ENCODE measurements at regions not wholly inside any gene's neighbourhood (a gene's known extent, or its start where the extent isn't known, plus 50 kb on each side); places are given as distances from the start of the nearest gene placed in this dataset.

DNA sequence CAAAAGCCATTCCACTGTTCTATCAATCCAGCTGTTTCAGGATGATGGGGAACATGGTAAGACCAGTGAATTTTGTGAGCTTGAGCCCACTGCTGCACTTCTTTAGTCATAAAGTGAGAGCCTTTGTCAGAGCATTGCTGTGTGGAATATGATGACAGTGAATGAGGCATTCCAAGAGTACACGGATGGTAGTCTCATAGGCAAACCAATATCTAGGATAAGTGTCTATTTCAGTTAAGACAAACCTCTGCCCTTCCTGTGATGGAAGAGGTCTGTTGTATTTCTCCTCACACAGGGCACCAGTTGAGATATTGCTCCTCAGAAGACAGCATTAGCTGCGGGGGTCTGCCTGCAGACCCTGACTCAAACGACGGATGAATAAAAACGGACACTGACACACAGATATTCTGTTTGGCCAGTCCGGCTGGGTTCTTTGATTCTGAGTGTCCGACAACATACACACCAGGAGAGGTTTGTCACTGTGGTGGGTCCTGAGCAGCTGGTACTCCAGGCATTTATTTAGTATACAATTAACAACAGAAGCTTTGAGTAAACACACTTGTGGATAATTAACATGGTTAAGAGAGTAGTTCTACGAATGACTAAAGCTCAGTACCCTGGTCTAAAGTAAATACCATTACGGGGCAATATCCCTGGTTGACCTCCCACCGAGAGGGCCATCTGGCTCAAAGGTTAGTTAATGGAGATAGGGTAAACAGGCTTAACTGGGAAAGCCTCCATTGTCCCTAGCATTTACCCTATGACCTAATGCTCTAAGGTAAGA lies 121.7 kb downstream of the ZNF280B start (continued):
- TF ChIP-seq, protein P1, sequence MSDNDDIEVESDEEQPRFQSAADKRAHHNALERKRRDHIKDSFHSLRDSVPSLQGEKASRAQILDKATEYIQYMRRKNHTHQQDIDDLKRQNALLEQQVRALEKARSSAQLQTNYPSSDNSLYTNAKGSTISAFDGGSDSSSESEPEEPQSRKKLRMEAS (IDR thresholded peaks at IDR 0.05): no peak
- TF ChIP-seq, protein P2, sequence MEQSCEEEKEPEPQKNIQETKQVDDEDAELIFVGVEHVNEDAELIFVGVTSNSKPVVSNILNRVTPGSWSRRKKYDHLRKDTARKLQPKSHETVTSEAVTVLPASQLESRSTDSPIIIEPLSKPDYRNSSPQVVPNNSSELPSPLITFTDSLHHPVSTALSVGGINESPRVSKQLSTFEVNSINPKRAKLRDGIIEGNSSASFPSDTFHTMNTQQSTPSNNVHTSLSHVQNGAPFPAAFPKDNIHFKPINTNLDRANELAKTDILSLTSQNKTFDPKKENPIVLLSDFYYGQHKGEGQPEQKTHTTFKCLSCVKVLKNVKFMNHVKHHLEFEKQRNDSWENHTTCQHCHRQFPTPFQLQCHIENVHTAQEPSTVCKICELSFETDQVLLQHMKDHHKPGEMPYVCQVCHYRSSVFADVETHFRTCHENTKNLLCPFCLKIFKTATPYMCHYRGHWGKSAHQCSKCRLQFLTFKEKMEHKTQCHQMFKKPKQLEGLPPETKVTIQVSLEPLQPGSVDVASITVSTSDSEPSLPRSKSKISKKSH (CRISPR knock-in tag; IDR thresholded peaks at IDR 0.05; ENCODE audit: borderline replicate concordance): no peak
- TF ChIP-seq ZNF775 (CRISPR knock-in tag; IDR thresholded peaks at IDR 0.05; ENCODE audit: borderline replicate concordance) (0 out of 2 replicates have a peak, but pooled peaks have one; percentile 18), NCOA2 (CRISPR knock-in tag; IDR thresholded peaks at IDR 0.05) (peak; percentile 94), KMT2B (CRISPR knock-in tag; IDR thresholded peaks at IDR 0.05) (no peak; the same call in 1 of the 2 replicates), ZFP36 (IDR thresholded peaks at IDR 0.05; ENCODE audit: borderline replicate concordance, low read depth, low read length, partially characterized antibody) (no peak), ELF4 (CRISPR knock-in tag; IDR thresholded peaks at IDR 0.05; ENCODE audit: borderline replicate concordance) (no peak), ZNF556 (CRISPR knock-in tag; IDR thresholded peaks at IDR 0.05; ENCODE audit: borderline replicate concordance) (peak; percentile 65; the same call in 1 of the 2 replicates), FOXJ3 (CRISPR knock-in tag; IDR thresholded peaks at IDR 0.05; ENCODE audit: borderline replicate concordance) (peak; percentile 88), ISX (CRISPR knock-in tag; conservative IDR thresholded peaks at IDR 0.05) (no peak), DPF2 (CRISPR knock-in tag; IDR thresholded peaks at IDR 0.05; ENCODE audit: borderline replicate concordance, low read depth) (peak; percentile 62; the same call in 1 of the 2 replicates), ATF7 (IDR thresholded peaks at IDR 0.05) (peak; percentile 58; the same call in 1 of the 2 replicates), ATF7 (CRISPR knock-in tag; IDR thresholded peaks at IDR 0.05) (peak; percentile 63; the same call in 1 of the 2 replicates), TBX2 (CRISPR knock-in tag; IDR thresholded peaks at IDR 0.05; ENCODE audit: borderline replicate concordance) (peak; percentile 95), NR2F2 (IDR thresholded peaks at IDR 0.05; ENCODE audit: borderline replicate concordance, low read depth) (peak; percentile 79), RARA (CRISPR knock-in tag; IDR thresholded peaks at IDR 0.05) (peak; percentile 96), ZNF619 (CRISPR knock-in tag; IDR thresholded peaks at IDR 0.05) (no peak), ZNF124 (CRISPR knock-in tag; IDR thresholded peaks at IDR 0.05) (peak; percentile 44; the same call in 1 of the 2 replicates), TOE1 (CRISPR knock-in tag; IDR thresholded peaks at IDR 0.05) (no peak), PITX1 (CRISPR knock-in tag; IDR thresholded peaks at IDR 0.05) (peak; percentile 96), CHD2 (IDR thresholded peaks at IDR 0.05; ENCODE audit: low read depth, low read length) (no peak), POLR2G (IDR thresholded peaks at IDR 0.05; ENCODE audit: low read depth, low read length) (no peak), RFXAP (CRISPR knock-in tag; IDR thresholded peaks at IDR 0.05; ENCODE audit: borderline replicate concordance) (peak; percentile 72; the same call in 1 of the 2 replicates)
- TF ChIP-seq, protein P3, sequence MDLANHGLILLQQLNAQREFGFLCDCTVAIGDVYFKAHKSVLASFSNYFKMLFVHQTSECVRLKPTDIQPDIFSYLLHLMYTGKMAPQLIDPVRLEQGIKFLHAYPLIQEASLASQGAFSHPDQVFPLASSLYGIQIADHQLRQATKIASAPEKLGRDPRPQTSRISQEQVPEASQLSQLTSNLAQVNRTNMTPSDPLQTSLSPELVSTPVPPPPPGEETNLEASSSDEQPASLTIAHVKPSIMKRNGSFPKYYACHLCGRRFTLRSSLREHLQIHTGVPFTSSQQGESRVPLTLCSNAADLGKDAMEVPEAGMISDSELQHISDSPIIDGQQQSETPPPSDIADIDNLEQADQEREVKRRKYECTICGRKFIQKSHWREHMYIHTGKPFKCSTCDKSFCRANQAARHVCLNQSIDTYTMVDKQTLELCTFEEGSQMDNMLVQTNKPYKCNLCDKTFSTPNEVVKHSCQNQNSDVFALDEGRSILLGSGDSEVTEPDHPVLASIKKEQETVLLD (CRISPR knock-in tag; IDR thresholded peaks at IDR 0.05; ENCODE audit: low read depth): no peak
- TF ChIP-seq, protein P4, sequence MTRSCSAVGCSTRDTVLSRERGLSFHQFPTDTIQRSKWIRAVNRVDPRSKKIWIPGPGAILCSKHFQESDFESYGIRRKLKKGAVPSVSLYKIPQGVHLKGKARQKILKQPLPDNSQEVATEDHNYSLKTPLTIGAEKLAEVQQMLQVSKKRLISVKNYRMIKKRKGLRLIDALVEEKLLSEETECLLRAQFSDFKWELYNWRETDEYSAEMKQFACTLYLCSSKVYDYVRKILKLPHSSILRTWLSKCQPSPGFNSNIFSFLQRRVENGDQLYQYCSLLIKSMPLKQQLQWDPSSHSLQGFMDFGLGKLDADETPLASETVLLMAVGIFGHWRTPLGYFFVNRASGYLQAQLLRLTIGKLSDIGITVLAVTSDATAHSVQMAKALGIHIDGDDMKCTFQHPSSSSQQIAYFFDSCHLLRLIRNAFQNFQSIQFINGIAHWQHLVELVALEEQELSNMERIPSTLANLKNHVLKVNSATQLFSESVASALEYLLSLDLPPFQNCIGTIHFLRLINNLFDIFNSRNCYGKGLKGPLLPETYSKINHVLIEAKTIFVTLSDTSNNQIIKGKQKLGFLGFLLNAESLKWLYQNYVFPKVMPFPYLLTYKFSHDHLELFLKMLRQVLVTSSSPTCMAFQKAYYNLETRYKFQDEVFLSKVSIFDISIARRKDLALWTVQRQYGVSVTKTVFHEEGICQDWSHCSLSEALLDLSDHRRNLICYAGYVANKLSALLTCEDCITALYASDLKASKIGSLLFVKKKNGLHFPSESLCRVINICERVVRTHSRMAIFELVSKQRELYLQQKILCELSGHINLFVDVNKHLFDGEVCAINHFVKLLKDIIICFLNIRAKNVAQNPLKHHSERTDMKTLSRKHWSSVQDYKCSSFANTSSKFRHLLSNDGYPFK (CRISPR knock-in tag; IDR thresholded peaks at IDR 0.05; ENCODE audit: borderline replicate concordance): no peak

Data from HepG2 (cell line).